ENCODE measurements at regions not wholly inside any gene's neighbourhood (a gene's known extent, or its start where the extent isn't known, plus 50 kb on each side); places are given as distances from the start of the nearest gene placed in this dataset.

- H3K4me1 ChIP-seq (ENCODE audit: control insufficient read depth in 5 of 5, insufficient read depth in 5 of 5, low read length in 5 of 5): peaks cover 0 to 34% (median 0%) of the 10 kb centered on the region in 5 donors
- H3K27me3 ChIP-seq (ENCODE audit: control insufficient read depth in 3 of 3, insufficient read depth in 3 of 3, low read length in 2 of 3): no peaks in the 10 kb centered on the region
- H3K9me3 ChIP-seq (ENCODE audit: control insufficient read depth in 4 of 4, insufficient read depth in 3 of 4, low read length in 3 of 4): no peaks in the 10 kb centered on the region
- WGBS, 2 donors: 90 to 97% methylated on average over 4 of the region's 4 CpGs
- no peak overlapping the region for H3K27ac ChIP-seq (ENCODE audit: low read depth in 1 of 2, low read length in 1 of 2)
- DNase-seq (no peak), ATAC-seq (ENCODE audit: insufficient read depth, low FRiP score) (no peak)
- H3K9ac ChIP-seq (ENCODE audit: insufficient read depth in 1 of 2, low read length in 2 of 2): no peak overlapping the region
- TF ChIP-seq, protein P1, sequence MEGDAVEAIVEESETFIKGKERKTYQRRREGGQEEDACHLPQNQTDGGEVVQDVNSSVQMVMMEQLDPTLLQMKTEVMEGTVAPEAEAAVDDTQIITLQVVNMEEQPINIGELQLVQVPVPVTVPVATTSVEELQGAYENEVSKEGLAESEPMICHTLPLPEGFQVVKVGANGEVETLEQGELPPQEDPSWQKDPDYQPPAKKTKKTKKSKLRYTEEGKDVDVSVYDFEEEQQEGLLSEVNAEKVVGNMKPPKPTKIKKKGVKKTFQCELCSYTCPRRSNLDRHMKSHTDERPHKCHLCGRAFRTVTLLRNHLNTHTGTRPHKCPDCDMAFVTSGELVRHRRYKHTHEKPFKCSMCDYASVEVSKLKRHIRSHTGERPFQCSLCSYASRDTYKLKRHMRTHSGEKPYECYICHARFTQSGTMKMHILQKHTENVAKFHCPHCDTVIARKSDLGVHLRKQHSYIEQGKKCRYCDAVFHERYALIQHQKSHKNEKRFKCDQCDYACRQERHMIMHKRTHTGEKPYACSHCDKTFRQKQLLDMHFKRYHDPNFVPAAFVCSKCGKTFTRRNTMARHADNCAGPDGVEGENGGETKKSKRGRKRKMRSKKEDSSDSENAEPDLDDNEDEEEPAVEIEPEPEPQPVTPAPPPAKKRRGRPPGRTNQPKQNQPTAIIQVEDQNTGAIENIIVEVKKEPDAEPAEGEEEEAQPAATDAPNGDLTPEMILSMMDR (IDR thresholded peaks at IDR 0.05; ENCODE audit: control extremely low read depth, extremely low read depth): no peak
- H3K4me3 ChIP-seq: no peak overlapping the region
- peaks cover 1 to 11% (median 3%) of the 10 kb centered on the region in 4 donors for H3K36me3 ChIP-seq (ENCODE audit: control insufficient read depth in 4 of 4, insufficient read depth in 4 of 4, low read length in 4 of 4)
Observed at GRCh38 chr17:63350364-63350763, 95.7 kb downstream of the CYB561 start.

- H3K27me3 ChIP-seq (ENCODE audit: control insufficient read depth in 3 of 3, insufficient read depth in 3 of 3, low read length in 2 of 3): no peaks in the 10 kb centered on the region
- peaks cover 0 to 12% (median 3%) of the 10 kb centered on the region in 4 donors for H3K36me3 ChIP-seq (ENCODE audit: control insufficient read depth in 4 of 4, insufficient read depth in 4 of 4, low read length in 4 of 4)
- H3K27ac ChIP-seq (ENCODE audit: low read depth in 1 of 2, low read length in 1 of 2): no peak overlapping the region
- H3K9me3 ChIP-seq (ENCODE audit: control insufficient read depth in 4 of 4, insufficient read depth in 3 of 4, low read length in 3 of 4): no peaks in the 10 kb centered on the region
- no peak overlapping the region for H3K4me3 ChIP-seq
- H3K9ac ChIP-seq (ENCODE audit: insufficient read depth in 1 of 2, low read length in 2 of 2): no peak overlapping the region
- no peak for ATAC-seq (ENCODE audit: insufficient read depth, low FRiP score)
- WGBS, 2 donors: 82 to 86% methylated on average over 4 of the region's 4 CpGs
- peak in 2 of 3 donors; percentile 79 to 89 for DNase-seq
- peaks cover 0 to 42% (median 0%) of the 10 kb centered on the region in 5 donors for H3K4me1 ChIP-seq (ENCODE audit: control insufficient read depth in 5 of 5, insufficient read depth in 5 of 5, low read length in 5 of 5)
- TF ChIP-seq, protein P1 (IDR thresholded peaks at IDR 0.05; ENCODE audit: control extremely low read depth, extremely low read depth): no peak
Observed at GRCh38 chr17:63354256-63354655, 91.8 kb downstream of the CYB561 start.

- H3K4me3 ChIP-seq: no peak overlapping the region
- WGBS, 2 donors: 78 to 97% methylated on average over 1 of the region's 1 CpG
- no peak for DNase-seq
- H3K27me3 ChIP-seq (ENCODE audit: control insufficient read depth in 3 of 3, insufficient read depth in 3 of 3, low read length in 2 of 3): no peaks in the 10 kb centered on the region
- H3K4me1 ChIP-seq (ENCODE audit: control insufficient read depth in 5 of 5, insufficient read depth in 5 of 5, low read length in 5 of 5): peaks cover 0 to 31% (median 0%) of the 10 kb centered on the region in 5 donors
- no peaks in the 10 kb centered on the region for H3K9me3 ChIP-seq (ENCODE audit: control insufficient read depth in 4 of 4, insufficient read depth in 3 of 4, low read length in 3 of 4)
- no peak overlapping the region for H3K27ac ChIP-seq (ENCODE audit: low read depth in 1 of 2, low read length in 1 of 2)
- H3K36me3 ChIP-seq (ENCODE audit: control insufficient read depth in 4 of 4, insufficient read depth in 4 of 4, low read length in 4 of 4): peaks cover 0 to 12% (median 4%) of the 10 kb centered on the region in 4 donors
- H3K9ac ChIP-seq (ENCODE audit: insufficient read depth in 1 of 2, low read length in 2 of 2): no peak overlapping the region
- TF ChIP-seq, protein P1 (IDR thresholded peaks at IDR 0.05; ENCODE audit: control extremely low read depth, extremely low read depth): no peak
- no peak for ATAC-seq (ENCODE audit: insufficient read depth, low FRiP score)
Observed at GRCh38 chr17:63356337-63356757, 89.8 kb downstream of the CYB561 start.
